A549 (cell line): ENCODE measurements at regions not wholly inside any gene's neighbourhood (a gene's known extent, or its start where the extent isn't known, plus 50 kb on each side); places are given as distances from the start of the nearest gene placed in this dataset.

Experiments used
- ATAC-seq, 2 experiments: fragments of 200-7000 bp in 1 of 2; fragments of >200 bp in 1 of 2; cut with Nextera tagmentation in 1 of 2; cut with Tn5 transposase in 1 of 2; 3 replicates each; pipeline versions ENCODE4 v1.8.0 to v1.9.1; 2018 to 2020; ENCODE audit warnings: mild to moderate bottlenecking in 1 of 2, moderate library complexity in 1 of 2
- CTCF ChIA-PET: fragments of 300-600 bp; sonication (Branson Sonifier 250); formaldehyde crosslinking; extraction: SDS; loops from one replicate; lab custom pipeline; 2021; ENCODE audit warnings: antibody characterized with exemption, inconsistent platforms; lab: Yijun Ruan, JAX
- POLR2A ChIA-PET: fragments of 350-600 bp; formaldehyde crosslinking; extraction: SDS; loops from one replicate; lab custom pipeline; 2021; ENCODE audit warnings: antibody characterized with exemption, inconsistent platforms; lab: Yijun Ruan, JAX
- DNase-seq, 2 experiments: peaks; one replicate each; pipeline versions ENCODE4 v3.0.0 to v3.0.0-alpha.2; 2011 to 2016; ENCODE audit warnings: low read depth in 1 of 2, low spot score in 1 of 2
- FAIRE-seq: peaks from 2 replicates; lab custom pipeline; 2011; peaks lifted over from hg19 to GRCh38; lab: Jason Lieb, UNC
- H3K27ac ChIP-seq, 2 experiments: fragments of >200 bp; sonication (Bioruptor Twin); formaldehyde crosslinking; 3 replicates each; pipeline ENCODE4 v1.5.1; 2016 to 2017
- H3K4me1 ChIP-seq: fragments of >200 bp; sonication (Bioruptor Twin); formaldehyde crosslinking; 3 replicates; pipeline ENCODE4 v1.6.1; 2016
- H3K4me2 ChIP-seq: fragments of >200 bp; sonication (Bioruptor Twin); formaldehyde crosslinking; 3 replicates; pipeline ENCODE4 v1.6.1; 2016
- H3K4me3 ChIP-seq: fragments of >200 bp; sonication (Bioruptor Twin); formaldehyde crosslinking; 3 replicates; pipeline ENCODE4 v1.5.1; 2016
- H3K9me3 ChIP-seq: fragments of >200 bp; sonication (Bioruptor Twin); formaldehyde crosslinking; 3 replicates; pipeline ENCODE4 v1.6.1; 2016
- CHD2 ChIP-seq: fragments of 150-350 bp; IDR thresholded peaks from 2 replicates; pipeline ENCODE4 v1.6.1; 2014; ENCODE audit warnings: low read length; ENCODE audit not compliant: partially characterized antibody
- CTCF ChIP-seq: fragments of >200 bp; sonication (Bioruptor Twin); formaldehyde crosslinking; IDR thresholded peaks from 3 replicates; pipeline ENCODE4 v1.5.1; 2016
- ESRRA ChIP-seq: fragments of 150-350 bp; IDR thresholded peaks from 2 replicates; pipeline ENCODE4 v1.6.1; 2014; ENCODE audit warnings: mild to moderate bottlenecking, low read length, borderline replicate concordance
- FOXS1 ChIP-seq: fragments of 250-450 bp; sonication (Bioruptor Pico); IDR thresholded peaks from 2 replicates; pipeline ENCODE4 v1.5.0; 2020; ENCODE audit warnings: mild to moderate bottlenecking, moderate library complexity
- HMGXB4 ChIP-seq: fragments of 250-450 bp; sonication (Bioruptor Pico); IDR thresholded peaks from 2 replicates; pipeline ENCODE4 v1.5.0; 2021; ENCODE audit warnings: mild to moderate bottlenecking, moderate library complexity, borderline replicate concordance
- MAFK ChIP-seq: fragments of 450-650 bp; IDR thresholded peaks from 2 replicates; pipeline ENCODE4 v1.6.1; 2014; ENCODE audit not compliant: partially characterized antibody
- MAZ ChIP-seq: fragments of 150-350 bp; IDR thresholded peaks from 2 replicates; pipeline ENCODE4 v1.6.1; 2014; ENCODE audit warnings: antibody characterized with exemption, low read depth, low read length, borderline replicate concordance
- MYC ChIP-seq: IDR thresholded peaks from 2 replicates; pipeline ENCODE4 v1.6.1; 2012; ENCODE audit warnings: mild to moderate bottlenecking, inconsistent platforms, low read length, improper control_type of control experiment, borderline replicate concordance
- RAD21 ChIP-seq, 2 experiments: fragments of >200 bp in 1 of 2; sonication (Bioruptor Twin) in 1 of 2; formaldehyde crosslinking in 1 of 2; IDR thresholded peaks in 1 of 2; conservative IDR thresholded peaks in 1 of 2; 2 replicates in 1 of 2; 3 replicates in 1 of 2; pipeline ENCODE4 v1.6.1; 2012 to 2018; ENCODE audit warnings: inconsistent platforms in 1 of 2
- RARB ChIP-seq: fragments of 250-450 bp; sonication (Bioruptor Pico); IDR thresholded peaks from 2 replicates; pipeline ENCODE4 v1.8.0; 2021; ENCODE audit warnings: mild to moderate bottlenecking, moderate library complexity
- TFCP2L1 ChIP-seq: fragments of 250-450 bp; sonication (Bioruptor Pico); IDR thresholded peaks from 2 replicates; pipeline ENCODE4 v1.5.0; 2021; ENCODE audit warnings: mild to moderate bottlenecking
- TP53 ChIP-seq: fragments of 250-450 bp; sonication (Bioruptor Pico); IDR thresholded peaks from 2 replicates; pipeline ENCODE4 v1.5.0; 2021; ENCODE audit warnings: mild to moderate bottlenecking, moderate library complexity
- ZSCAN20 ChIP-seq: fragments of 250-450 bp; sonication (Bioruptor Pico); IDR thresholded peaks from 2 replicates; pipeline ENCODE4 v1.8.0; 2022; ENCODE audit warnings: mild to moderate bottlenecking, moderate library complexity
- WGBS: methylation state at CpG from one replicate; pipeline ENCODE4 v1.1.6; 2017; ENCODE audit errors: missing lambda C conversion rate; 5-methylcytosine and 5-hydroxymethylcytosine counted together
- TF ChIP-seq, protein P1 (sequence below): fragments of 200-600 bp; sonication (generic); IDR thresholded peaks from 2 replicates; pipeline ENCODE4 v1.6.1; 2016; ENCODE audit warnings: antibody characterized with exemption, mild to moderate bottlenecking, moderate library complexity
- TF ChIP-seq, protein P2 (sequence below): fragments of >200 bp; sonication (Bioruptor Twin); formaldehyde crosslinking; IDR thresholded peaks from 3 replicates; pipeline ENCODE4 v1.6.1; 2016

DNA sequence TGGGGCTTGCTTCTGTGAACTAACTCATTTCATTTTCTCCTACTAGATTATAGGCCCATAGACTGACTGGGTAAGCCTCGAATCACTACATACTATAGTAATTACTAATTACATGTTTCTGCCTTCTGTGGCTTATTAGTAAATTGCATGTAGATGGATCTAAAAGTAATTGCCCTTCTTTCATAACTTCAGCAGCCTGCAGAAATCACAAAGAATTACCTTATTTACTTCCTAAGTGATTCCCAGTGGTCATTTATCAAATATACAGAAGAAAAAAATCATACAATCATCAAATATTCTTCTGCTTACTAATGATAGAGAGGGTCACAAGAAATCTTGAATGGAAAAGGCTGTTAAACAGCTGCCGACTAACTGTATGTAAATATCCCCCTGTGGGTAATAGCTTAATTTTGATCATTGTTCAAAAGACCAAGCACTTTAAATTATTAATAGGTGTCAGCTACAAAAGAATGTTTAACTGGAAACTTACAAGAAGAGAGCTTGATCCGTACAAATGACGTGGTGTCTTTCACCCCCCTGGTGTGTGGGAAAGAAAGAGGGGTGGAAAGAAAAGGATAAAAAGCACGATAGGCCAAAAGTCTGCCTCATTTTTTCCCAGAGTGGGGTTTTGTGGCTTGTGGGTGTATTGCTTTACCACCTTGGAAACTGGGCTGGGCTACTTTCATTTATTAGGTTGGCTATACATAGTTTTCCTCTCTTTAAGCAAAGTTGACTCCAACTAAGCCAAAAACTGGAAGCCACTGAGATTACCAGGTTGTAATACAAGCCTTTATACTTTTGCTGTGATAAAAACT is 361.8 kb upstream of the ZMIZ1 start:
- H3K4me1 ChIP-seq = no peaks in the 10 kb centered on the region
- POLR2A ChIA-PET = no interaction called here
- ATAC-seq (no peak), FAIRE-seq (no peak), DNase-seq (no peak)
- no peak overlapping the region for H3K4me3 ChIP-seq
- no peak overlapping the region for H3K4me2 ChIP-seq
- no peak for TF ChIP-seq CTCF
- no peak for TF ChIP-seq MAFK
- no peak for TF ChIP-seq MAZ
- TF ChIP-seq HMGXB4 = no peak
- no peak for TF ChIP-seq RARB (CRISPR knock-in tag)
- TF ChIP-seq CHD2 = no peak
- TF ChIP-seq, protein P1, sequence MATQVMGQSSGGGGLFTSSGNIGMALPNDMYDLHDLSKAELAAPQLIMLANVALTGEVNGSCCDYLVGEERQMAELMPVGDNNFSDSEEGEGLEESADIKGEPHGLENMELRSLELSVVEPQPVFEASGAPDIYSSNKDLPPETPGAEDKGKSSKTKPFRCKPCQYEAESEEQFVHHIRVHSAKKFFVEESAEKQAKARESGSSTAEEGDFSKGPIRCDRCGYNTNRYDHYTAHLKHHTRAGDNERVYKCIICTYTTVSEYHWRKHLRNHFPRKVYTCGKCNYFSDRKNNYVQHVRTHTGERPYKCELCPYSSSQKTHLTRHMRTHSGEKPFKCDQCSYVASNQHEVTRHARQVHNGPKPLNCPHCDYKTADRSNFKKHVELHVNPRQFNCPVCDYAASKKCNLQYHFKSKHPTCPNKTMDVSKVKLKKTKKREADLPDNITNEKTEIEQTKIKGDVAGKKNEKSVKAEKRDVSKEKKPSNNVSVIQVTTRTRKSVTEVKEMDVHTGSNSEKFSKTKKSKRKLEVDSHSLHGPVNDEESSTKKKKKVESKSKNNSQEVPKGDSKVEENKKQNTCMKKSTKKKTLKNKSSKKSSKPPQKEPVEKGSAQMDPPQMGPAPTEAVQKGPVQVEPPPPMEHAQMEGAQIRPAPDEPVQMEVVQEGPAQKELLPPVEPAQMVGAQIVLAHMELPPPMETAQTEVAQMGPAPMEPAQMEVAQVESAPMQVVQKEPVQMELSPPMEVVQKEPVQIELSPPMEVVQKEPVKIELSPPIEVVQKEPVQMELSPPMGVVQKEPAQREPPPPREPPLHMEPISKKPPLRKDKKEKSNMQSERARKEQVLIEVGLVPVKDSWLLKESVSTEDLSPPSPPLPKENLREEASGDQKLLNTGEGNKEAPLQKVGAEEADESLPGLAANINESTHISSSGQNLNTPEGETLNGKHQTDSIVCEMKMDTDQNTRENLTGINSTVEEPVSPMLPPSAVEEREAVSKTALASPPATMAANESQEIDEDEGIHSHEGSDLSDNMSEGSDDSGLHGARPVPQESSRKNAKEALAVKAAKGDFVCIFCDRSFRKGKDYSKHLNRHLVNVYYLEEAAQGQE = no peak
- no peak for TF ChIP-seq TFCP2L1 (CRISPR knock-in tag)
- no peak for TF ChIP-seq ESRRA
- TF ChIP-seq TP53 = no peak
- H3K9me3 ChIP-seq = no peaks in the 10 kb centered on the region
- no peak overlapping the region for H3K27ac ChIP-seq
- 55% methylated on average over 5 of the region's 5 CpGs for WGBS
- CTCF ChIA-PET = no interaction called here

DNA sequence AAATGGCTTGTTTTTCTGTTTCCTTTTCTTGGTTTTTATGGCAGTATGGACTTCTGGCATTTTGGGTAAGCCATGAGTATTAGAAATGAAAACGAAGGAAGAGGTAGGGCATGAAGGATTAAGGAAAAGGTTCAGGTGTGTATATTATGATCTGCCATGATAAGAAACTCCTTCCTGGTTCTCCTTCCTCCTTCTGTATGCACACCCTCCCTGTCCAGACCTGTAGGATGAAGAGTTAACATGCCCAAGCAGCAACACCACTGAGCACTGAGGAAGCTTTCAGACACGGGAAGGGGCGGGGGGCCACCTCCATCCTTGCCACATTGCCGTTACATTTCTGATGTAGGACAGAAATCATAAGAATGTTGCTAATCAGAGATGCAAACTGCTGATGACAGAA is 361.0 kb upstream of the ZMIZ1 start:
- Histone ChIP-seq H3K27ac (no peak overlapping the region), H3K9me3 (no peaks in the 10 kb centered on the region), H3K4me1 (no peaks in the 10 kb centered on the region), H3K4me3 (no peak overlapping the region), H3K4me2 (no peak overlapping the region)
- DNase-seq (no peak), ATAC-seq (no peak), FAIRE-seq (no peak)
- ChIA-PET POLR2A (no interaction called here), CTCF (no interaction called here)
- TF ChIP-seq RAD21 (conservative IDR thresholded peaks at IDR 0.05 in 1 of 2, IDR thresholded peaks at IDR 0.05 in 1 of 2) (no peak), ESRRA (no peak), FOXS1 (CRISPR knock-in tag) (no peak), MYC (no peak), MAFK (no peak), ZSCAN20 (CRISPR knock-in tag) (no peak)
- TF ChIP-seq, protein P2, sequence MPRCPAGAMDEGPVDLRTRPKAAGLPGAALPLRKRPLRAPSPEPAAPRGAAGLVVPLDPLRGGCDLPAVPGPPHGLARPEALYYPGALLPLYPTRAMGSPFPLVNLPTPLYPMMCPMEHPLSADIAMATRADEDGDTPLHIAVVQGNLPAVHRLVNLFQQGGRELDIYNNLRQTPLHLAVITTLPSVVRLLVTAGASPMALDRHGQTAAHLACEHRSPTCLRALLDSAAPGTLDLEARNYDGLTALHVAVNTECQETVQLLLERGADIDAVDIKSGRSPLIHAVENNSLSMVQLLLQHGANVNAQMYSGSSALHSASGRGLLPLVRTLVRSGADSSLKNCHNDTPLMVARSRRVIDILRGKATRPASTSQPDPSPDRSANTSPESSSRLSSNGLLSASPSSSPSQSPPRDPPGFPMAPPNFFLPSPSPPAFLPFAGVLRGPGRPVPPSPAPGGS = no peak
- 33% methylated on average over 4 of the region's 4 CpGs for WGBS
